ENCODE measurements at regions not wholly inside any gene's neighbourhood (a gene's known extent, or its start where the extent isn't known, plus 50 kb on each side); places are given as distances from the start of the nearest gene placed in this dataset.

DNA sequence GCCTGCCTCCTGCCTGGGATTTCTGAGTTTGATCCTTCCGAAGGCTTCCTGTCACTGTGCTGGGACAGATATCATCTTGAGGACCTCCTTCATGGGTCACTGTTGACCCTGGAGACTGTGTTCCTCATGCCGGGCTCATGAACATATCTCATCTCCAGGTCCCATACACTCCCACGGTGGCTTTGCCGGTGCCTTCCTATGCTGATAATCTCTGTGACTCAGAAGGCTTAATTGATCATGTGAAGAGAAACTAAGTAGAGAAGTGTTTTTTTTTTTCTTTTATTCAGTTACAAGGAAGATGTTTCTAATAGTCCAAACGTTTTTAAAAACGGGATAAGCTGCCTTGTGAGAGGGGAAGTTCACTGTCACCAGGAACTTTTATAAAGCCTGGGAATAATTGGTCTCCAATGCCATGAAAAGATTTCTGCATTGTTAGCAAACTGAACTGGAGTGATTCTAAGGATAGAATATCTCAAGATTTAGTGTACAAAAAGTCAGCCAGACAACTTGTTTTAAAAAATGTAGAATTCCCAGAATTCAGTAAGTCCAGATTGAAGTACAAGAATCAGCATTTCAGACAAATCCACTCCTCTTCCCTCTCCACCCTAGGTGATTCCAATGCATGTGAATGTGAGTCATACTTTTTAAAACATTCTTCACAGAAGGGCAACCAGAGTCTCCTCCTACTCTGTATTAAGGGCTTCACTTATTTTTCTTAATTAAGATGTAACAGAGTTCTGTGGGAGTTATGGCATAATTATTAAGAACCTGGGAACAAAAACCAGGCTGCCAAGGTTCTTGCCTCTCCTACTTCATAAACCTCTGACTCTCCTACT is 139.8 kb upstream of the LGR5 start:
- Mint-ChIP-seq H3K4me1 (ENCODE audit: unreplicated experiment) (peaks cover 5% of the 10 kb centered on the region), H3K27me3 (no peaks in the 10 kb centered on the region), H3K9me3 (no peaks in the 10 kb centered on the region), H3K4me3 (no peak overlapping the region), H3K36me3 (no peaks in the 10 kb centered on the region), H3K27ac (no peak overlapping the region)
- TF ChIP-seq, protein P1, sequence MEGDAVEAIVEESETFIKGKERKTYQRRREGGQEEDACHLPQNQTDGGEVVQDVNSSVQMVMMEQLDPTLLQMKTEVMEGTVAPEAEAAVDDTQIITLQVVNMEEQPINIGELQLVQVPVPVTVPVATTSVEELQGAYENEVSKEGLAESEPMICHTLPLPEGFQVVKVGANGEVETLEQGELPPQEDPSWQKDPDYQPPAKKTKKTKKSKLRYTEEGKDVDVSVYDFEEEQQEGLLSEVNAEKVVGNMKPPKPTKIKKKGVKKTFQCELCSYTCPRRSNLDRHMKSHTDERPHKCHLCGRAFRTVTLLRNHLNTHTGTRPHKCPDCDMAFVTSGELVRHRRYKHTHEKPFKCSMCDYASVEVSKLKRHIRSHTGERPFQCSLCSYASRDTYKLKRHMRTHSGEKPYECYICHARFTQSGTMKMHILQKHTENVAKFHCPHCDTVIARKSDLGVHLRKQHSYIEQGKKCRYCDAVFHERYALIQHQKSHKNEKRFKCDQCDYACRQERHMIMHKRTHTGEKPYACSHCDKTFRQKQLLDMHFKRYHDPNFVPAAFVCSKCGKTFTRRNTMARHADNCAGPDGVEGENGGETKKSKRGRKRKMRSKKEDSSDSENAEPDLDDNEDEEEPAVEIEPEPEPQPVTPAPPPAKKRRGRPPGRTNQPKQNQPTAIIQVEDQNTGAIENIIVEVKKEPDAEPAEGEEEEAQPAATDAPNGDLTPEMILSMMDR (conservative IDR thresholded peaks at IDR 0.05): no peak
- no peak for DNase-seq (ENCODE audit: extremely low spot score, unreplicated experiment)

GRCh38 chr12:71297930-71298329 is 140.1 kb upstream of the TSPAN8 start:
- no peak overlapping the region for H3K27ac Mint-ChIP-seq
- no peaks in the 10 kb centered on the region for H3K36me3 Mint-ChIP-seq
- H3K4me3 Mint-ChIP-seq: no peak overlapping the region
- H3K27me3 Mint-ChIP-seq: no peaks in the 10 kb centered on the region
- no peak for DNase-seq (ENCODE audit: extremely low spot score, unreplicated experiment)
- H3K9me3 Mint-ChIP-seq: no peaks in the 10 kb centered on the region
- peaks cover 5% of the 10 kb centered on the region for H3K4me1 Mint-ChIP-seq (ENCODE audit: unreplicated experiment)
- TF ChIP-seq, protein P1 (conservative IDR thresholded peaks at IDR 0.05): no peak

GRCh38 chr12:71295953-71296352 is 138.2 kb upstream of the TSPAN8 start:
- H3K4me3 Mint-ChIP-seq: no peak overlapping the region
- no peaks in the 10 kb centered on the region for H3K36me3 Mint-ChIP-seq
- TF ChIP-seq, protein P1 (conservative IDR thresholded peaks at IDR 0.05): no peak
- peaks cover 5% of the 10 kb centered on the region for H3K9me3 Mint-ChIP-seq
- no peak for DNase-seq (ENCODE audit: extremely low spot score, unreplicated experiment)
- no peaks in the 10 kb centered on the region for H3K27me3 Mint-ChIP-seq
- H3K27ac Mint-ChIP-seq: no peak overlapping the region
- peaks cover 5% of the 10 kb centered on the region for H3K4me1 Mint-ChIP-seq (ENCODE audit: unreplicated experiment)

DNA sequence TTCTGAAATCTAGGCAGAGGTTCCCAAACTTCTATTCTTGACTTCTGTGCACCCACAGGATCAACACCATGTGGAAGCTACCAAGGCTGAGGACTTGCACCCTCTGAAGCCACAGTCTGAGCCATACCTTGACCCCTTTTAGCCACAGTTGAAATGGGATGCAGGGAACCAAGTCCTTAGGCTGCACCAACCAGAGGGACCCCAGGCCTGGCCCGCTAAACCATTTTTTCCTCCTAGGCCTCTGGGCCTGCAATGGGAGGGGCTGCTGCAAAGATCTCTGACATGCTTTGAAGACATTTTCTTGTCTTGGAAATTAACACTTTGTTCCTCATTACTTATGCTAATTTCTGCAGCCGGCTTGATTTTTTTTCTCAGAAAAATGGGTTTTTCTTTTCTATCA is 133.9 kb upstream of the TSPAN8 start:
- no peak for DNase-seq (ENCODE audit: extremely low spot score, unreplicated experiment)
- TF ChIP-seq, protein P1 (conservative IDR thresholded peaks at IDR 0.05): no peak
- Mint-ChIP-seq H3K36me3 (no peaks in the 10 kb centered on the region), H3K27ac (no peak overlapping the region), H3K4me3 (no peak overlapping the region), H3K4me1 (ENCODE audit: unreplicated experiment) (no peaks in the 10 kb centered on the region), H3K9me3 (peaks cover 5% of the 10 kb centered on the region), H3K27me3 (no peaks in the 10 kb centered on the region)

DNA sequence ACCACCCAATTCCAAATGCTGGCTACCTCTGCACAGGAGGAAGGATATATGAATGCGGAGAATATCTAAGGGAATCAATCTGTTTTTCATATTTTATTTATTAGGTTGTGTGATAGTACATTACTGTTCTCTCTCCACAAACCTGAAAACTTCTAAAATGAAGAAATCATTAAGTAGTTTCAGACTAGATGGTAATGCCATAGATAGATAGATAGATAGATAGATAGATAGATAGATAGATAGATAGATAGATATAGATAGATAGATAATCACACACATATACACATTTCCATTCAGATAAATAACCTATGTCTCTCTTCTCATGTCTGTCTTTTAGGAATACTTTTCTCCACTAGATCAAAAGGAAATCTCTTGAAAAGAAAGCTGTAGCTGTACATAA is 126.1 kb upstream of the TSPAN8 start:
- Mint-ChIP-seq H3K4me3 (no peak overlapping the region), H3K9me3 (no peaks in the 10 kb centered on the region), H3K27ac (no peak overlapping the region), H3K4me1 (ENCODE audit: unreplicated experiment) (peaks cover 3% of the 10 kb centered on the region), H3K36me3 (no peaks in the 10 kb centered on the region), H3K27me3 (no peaks in the 10 kb centered on the region)
- TF ChIP-seq, protein P1 (conservative IDR thresholded peaks at IDR 0.05): no peak
- DNase-seq (ENCODE audit: extremely low spot score, unreplicated experiment): no peak

Data from type B pancreatic cell (in vitro differentiated cells).